K562 (cell line): ENCODE measurements at regions not wholly inside any gene's neighbourhood (a gene's known extent, or its start where the extent isn't known, plus 50 kb on each side); places are given as distances from the start of the nearest gene placed in this dataset.

Experiments
- LARP7 ChIP-seq: fragments of 450-650 bp; IDR thresholded peaks from 2 replicates; pipeline ENCODE4 v1.6.1; 2016
- MIER1 ChIP-seq: fragments of 450-650 bp; IDR thresholded peaks from 2 replicates; pipeline ENCODE4 v1.6.1; 2016; ENCODE audit warnings: antibody characterized with exemption, mild to moderate bottlenecking, low read depth
- NCOA6 ChIP-seq: fragments of 450-650 bp; IDR thresholded peaks from 2 replicates; pipeline ENCODE4 v1.6.1; 2017; ENCODE audit warnings: mild to moderate bottlenecking
- NFIC ChIP-seq: fragments of 450-650 bp; IDR thresholded peaks from 2 replicates; pipeline ENCODE4 v1.6.1; 2017; ENCODE audit warnings: mild to moderate bottlenecking, inconsistent platforms
- TF ChIP-seq, protein P1 (sequence below): fragments of 250-450 bp; sonication (Bioruptor Pico); IDR thresholded peaks from 2 replicates; pipeline ENCODE4 v1.8.0; 2021; ENCODE audit warnings: moderate library complexity, mild to moderate bottlenecking, inconsistent platforms
- TF ChIP-seq, protein P2 (sequence below), 3 experiments: IDR thresholded peaks in 2 of 3; conservative IDR thresholded peaks in 1 of 3; 2 replicates each; pipeline ENCODE4 v1.5.1; 2011 to 2012; ENCODE audit warnings: low read length in 3 of 3, mild to moderate bottlenecking in 3 of 3, control low read depth in 2 of 3, improper control_type of control experiment in 1 of 3, inconsistent platforms in 1 of 3, low read depth in 1 of 3, mixed read lengths in 1 of 3, moderate library complexity in 1 of 3; ENCODE audit not compliant: insufficient read depth in 2 of 3

- TF ChIP-seq LARP7 = no peak
- TF ChIP-seq, protein P1, sequence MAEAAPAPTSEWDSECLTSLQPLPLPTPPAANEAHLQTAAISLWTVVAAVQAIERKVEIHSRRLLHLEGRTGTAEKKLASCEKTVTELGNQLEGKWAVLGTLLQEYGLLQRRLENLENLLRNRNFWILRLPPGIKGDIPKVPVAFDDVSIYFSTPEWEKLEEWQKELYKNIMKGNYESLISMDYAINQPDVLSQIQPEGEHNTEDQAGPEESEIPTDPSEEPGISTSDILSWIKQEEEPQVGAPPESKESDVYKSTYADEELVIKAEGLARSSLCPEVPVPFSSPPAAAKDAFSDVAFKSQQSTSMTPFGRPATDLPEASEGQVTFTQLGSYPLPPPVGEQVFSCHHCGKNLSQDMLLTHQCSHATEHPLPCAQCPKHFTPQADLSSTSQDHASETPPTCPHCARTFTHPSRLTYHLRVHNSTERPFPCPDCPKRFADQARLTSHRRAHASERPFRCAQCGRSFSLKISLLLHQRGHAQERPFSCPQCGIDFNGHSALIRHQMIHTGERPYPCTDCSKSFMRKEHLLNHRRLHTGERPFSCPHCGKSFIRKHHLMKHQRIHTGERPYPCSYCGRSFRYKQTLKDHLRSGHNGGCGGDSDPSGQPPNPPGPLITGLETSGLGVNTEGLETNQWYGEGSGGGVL (CRISPR knock-in tag) = no peak
- TF ChIP-seq, protein P2, sequence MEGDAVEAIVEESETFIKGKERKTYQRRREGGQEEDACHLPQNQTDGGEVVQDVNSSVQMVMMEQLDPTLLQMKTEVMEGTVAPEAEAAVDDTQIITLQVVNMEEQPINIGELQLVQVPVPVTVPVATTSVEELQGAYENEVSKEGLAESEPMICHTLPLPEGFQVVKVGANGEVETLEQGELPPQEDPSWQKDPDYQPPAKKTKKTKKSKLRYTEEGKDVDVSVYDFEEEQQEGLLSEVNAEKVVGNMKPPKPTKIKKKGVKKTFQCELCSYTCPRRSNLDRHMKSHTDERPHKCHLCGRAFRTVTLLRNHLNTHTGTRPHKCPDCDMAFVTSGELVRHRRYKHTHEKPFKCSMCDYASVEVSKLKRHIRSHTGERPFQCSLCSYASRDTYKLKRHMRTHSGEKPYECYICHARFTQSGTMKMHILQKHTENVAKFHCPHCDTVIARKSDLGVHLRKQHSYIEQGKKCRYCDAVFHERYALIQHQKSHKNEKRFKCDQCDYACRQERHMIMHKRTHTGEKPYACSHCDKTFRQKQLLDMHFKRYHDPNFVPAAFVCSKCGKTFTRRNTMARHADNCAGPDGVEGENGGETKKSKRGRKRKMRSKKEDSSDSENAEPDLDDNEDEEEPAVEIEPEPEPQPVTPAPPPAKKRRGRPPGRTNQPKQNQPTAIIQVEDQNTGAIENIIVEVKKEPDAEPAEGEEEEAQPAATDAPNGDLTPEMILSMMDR (IDR thresholded peaks at IDR 0.05 in 2 of 3, conservative IDR thresholded peaks at IDR 0.05 in 1 of 3; ENCODE audit: insufficient read depth in 2 of 3, low read depth in 1 of 3, low read length in 3 of 3) = no peak
- no peak for TF ChIP-seq NFIC
- no peak for TF ChIP-seq MIER1
- no peak for TF ChIP-seq NCOA6
These were observed 310.4 kb downstream of the SPRY2 start for GRCh38 chr13:80030491-80030890.
